GM21737 (cell line): ENCODE measurements at regions not wholly inside any gene's neighbourhood (a gene's known extent, or its start where the extent isn't known, plus 50 kb on each side); places are given as distances from the start of the nearest gene placed in this dataset.
"Not testable (repeated sequence)": the region's sequence is repeated elsewhere in the genome, so short reads cannot be mapped to it uniquely, and the experiment has no call there.

Source experiments
- ATAC-seq: cut with Tn5 transposase; IDR thresholded peaks from one replicate; pipeline ENCODE4 v1.9.1; 2021; ENCODE audit warnings: mild to moderate bottlenecking, moderate library complexity; ENCODE audit not compliant: unreplicated experiment

DNA sequence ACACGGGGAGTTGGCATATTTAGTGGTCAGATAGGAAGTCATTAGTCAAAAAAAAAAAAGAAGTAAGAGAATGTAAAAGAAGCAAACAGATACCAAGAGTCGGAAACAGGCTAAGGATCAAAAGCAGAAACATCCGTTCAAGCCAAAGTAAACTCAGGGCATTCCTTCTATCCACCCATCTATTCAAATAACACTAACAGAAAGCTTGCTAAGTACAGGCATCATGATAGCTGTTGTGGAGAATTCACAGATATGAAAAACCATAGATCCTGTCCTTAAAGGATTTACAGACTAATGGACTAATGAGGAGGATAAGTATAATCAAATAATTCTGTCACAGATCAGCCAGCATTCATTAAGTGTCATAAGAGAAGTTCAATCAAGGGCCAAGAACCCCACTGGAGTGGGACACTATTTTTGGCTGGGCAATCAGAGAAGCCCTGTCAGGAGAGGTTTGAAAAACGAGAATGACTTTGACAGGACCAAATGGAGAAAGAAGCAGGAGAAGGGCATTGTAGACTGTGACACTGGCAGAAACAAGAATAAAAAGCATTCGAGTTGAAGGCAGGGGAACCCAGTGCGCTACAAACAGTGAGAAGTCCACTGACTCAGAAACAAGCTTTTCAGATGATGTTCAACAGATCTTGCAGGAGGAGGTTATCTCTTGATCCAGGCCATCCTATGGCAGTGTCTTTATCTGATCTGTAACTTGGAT is 154.2 kb upstream of the TSLP start:
- ATAC-seq: no peak

DNA sequence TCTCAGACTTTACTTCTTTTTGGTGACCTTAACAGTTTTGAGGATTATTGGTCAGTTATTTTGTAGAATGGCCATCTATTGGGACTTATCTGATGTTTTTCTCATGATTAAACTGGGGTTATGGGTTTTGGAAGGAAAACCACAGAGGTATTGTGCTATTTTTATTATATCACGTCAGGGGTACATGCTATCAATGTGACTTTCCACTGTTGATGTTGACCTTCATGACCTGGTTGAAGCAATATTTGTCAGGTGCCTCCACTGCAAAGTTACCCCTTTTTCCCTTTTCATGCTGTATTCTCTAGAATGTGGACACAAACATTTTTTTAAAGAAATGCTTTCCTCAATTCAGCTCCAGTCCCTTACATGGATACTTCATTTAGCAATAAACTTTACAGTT is 152.8 kb upstream of the TSLP start:
- no peak for ATAC-seq

DNA sequence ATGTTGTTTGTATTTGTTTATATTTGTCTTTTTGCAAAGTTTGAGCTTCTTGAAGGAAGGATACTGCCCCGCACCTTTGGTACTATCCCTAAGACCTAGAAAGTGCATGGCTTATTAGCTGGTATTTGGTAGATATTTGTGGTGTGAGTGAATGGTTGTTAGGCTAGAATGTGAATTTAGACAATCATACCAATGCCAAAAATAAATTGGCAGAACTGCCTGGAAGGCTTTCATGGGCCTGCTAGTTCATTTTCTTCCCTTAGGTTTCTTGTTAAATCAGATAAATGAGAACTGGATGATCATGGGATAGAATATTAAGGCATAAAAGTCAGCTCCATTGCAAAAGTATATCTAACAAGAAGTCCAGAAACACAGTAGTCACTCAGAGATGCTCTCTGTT is 147.5 kb upstream of the TSLP start:
- no peak for ATAC-seq

DNA sequence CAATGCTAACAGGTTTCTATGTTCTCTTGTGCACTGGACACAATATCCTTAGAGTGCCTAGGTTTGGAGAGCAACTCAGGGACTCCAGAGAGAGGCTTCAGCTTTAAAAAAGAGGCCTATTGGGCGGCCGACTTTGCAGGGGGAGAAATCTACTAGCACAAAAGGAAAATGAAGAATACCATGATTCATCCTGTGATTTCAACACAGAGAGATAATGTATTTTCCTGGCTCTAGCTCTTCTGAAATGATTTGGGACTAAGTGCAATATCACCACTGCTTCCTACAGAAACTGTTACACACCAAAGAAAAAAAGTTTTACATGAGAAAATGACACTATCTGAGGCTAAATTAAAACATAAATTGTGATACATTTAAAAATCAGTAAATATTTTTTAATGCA is 146.1 kb upstream of the TSLP start:
- ATAC-seq: no peak

DNA sequence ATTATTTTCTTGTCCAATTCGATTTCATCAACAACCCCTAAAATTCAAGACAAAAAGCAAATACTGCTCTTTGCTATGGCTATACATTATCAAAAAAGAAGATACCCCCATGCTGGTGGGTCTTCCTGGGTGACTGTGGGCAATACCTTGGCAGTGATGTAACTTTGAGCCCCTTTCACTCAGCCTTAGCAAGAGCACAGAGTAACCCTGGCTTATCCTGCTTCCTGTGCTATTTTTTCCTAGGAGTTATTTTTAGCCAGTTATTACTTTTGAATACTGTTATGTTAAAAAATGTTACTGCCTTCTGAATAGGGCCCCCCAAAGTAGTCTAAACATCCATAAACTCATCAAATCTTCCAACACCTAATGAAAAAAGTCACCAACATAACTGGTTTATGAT is 145.6 kb upstream of the TSLP start:
- ATAC-seq: no peak

DNA sequence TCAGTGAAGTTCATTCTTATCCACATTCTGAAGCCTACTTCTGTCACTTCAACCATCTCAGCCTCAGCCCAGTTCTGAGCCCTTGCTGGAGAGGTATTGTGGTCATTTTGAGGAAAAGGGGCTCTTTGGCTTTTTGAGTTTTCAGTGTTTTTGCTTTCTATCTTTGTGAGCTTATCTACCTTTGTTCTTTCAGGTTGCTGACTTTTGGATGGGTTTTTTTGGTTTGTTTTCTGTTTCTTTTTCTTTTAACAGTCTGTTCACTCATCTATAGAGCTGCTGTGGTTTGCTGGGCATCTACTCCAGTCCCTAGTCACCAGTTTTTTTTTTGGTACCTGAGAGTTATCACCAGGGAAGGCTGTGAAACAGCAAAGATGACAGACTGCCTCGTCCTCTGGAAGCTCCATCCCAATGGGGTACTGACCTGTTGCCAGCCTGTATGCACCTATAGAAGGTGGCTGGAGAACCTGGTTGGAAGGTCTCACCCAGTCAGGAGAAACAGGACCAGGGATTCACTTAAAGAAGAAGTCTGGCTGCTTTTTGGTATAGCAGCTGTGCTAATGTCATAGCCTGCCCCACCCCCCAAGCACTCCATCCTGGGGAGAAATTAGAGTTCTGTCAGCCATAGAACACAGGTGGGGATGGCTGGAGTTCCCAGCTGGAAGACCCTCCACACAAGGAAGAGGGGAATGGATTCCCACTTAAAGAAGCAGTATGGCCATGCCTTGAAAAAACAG is 138.6 kb upstream of the TSLP start:
- ATAC-seq: no peak

DNA sequence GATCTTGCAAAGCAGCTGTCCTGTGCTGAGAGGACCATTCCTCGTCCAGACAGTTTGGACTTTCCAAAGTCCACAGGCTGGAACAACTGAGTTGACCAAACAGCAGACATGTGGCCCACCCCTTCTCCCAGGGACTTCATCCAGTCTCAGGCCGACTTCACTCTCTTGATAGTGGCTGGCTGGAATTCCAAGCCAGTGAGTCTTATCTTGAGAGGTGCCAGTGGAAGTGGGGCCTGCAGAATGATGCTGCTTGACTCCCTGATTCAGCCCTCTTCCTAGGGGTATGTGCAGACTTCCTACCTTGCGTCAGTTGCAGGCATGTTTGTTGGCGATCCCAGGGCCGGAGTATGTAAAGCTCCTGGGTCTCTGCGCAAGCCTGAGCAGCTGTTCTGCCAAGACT is 131.4 kb upstream of the TSLP start:
- no peak for ATAC-seq

DNA sequence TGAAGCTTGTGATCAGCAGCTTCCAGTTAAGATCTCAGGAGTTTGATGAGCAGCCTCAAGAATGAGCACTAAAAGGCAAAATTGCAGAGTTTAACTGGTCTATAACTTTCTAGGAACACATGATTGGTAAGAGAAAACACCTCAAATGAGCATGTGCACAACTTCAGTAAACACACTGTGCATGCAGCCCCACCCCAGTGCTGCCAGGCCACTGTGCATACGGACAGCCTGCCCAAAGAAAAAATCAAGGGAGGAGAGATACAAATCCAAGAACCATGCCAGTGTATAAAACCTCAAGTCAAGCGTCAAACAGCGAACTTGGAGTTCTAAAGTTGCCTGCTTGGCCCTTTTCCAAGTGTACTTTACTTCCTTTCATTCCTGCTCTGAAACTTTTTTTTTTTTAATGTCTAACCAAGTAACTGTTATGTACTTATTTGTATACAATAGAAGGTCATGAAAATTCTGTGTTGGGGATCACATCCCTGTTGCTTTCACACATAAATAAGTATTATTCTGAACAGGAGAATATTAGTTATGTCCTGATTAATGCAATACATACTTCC is 125.6 kb upstream of the TSLP start:
- ATAC-seq: no peak

DNA sequence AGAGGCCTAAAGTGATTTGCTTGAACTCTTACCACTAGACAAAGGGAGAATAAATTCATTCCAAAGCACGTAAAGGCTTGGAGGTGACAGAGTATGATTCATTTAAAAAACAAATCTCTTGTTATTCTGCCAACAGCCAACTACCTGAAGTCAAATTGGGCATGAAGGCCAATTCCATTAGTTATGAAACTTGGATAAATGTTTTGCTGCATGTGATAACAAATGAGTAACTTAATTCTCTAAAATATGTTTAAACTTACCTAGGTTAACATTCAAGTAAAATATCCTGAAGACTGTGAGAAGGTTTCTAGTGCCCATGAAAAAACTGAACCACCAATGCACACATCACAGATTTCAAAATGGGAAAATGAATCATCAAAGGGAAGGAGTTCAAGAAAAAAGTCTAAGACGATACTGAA is 120.1 kb upstream of the TSLP start:
- ATAC-seq: no peak

DNA sequence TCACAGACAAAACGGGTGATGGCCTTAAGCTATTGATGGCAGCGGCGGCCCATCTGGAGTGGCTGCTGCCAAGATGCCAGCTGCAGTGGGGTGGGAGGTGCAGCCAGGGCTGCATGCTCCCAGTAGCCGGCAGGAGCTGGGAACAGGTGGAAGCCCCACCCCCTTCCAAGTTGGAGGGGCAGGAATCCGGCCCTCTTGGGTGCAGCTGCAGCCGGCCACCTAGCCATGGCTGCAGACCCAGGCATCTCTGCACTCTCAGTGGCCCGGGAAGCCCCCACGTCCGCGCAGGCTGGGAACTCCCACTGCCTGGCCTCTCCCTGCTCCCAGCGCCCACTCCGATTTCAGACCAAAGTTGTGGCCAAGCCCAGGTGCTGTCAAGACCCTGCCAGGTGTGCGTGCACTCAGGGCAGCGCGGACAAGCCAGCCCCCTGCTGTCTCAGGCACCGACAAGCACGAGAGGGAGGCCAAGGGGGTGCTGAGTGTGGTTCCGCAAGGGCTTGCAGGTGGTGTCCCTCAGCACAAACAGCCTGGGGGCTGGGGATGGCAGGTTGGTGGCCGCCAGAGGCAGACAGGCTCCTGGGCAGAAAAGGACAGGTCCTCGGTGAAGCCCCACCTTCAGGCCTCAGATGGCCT is 115.1 kb upstream of the TSLP start:
- ATAC-seq: no peak

DNA sequence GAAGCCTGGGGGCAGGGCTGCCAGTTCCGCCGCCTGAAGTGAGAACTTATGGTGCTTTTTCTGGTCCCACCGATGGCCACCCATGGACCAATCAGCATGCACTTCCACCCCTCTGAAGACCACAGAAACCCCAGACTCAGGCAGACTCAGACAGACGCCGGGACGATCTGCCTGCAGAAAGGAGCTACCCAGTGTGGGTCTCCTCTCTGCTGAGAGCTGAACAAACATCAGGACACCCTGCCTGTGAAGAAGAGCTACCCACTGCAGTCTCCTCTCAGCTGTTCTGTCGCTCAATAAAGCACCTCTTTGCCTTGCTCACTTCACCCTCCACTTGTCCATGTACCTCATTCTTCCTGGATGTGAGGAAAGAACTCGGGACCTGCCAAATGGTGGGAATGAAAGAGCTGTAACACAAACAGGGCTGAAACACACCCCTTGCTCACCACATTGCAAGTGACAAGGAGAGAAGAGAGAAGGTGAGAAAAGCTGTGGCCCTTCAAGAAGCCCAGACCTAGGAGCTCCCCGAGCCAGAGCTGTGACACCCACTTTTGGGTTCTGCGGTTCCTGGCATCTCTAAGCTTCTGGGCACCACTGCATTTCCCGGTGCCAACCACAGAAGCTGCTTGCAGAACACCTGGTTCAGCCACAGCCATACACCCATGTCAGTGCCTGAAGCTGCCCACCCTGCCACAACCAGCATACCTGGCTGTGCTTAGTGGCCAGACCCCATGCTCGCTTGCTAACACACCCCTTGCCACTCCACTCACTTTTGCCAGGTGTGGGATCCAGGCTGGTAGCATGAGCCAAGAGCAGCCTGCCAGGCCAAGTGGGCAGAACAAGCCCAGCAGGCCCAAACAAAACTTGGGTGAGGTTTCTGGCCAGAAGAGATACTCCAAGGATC is 114.3 kb upstream of the TSLP start:
- ATAC-seq: no peak

DNA sequence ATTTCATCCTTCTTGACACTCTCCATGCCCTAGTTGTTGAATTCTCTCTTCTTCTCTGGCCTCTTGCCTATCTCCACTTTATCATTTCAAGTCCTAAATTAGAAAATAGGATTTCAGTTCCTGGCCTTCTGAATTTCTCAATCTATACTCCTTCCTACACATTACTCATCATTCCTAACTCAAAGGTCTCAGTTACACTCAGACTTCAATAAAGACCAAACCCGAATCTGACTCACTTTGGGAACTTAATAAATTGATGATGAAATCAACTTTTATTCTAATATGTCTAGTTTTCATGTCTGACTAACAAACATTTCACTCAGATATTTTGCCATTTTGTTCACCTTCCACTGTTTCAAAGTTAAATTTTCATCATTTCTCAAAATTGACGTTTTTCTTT is 113.6 kb upstream of the TSLP start:
- no peak for ATAC-seq

DNA sequence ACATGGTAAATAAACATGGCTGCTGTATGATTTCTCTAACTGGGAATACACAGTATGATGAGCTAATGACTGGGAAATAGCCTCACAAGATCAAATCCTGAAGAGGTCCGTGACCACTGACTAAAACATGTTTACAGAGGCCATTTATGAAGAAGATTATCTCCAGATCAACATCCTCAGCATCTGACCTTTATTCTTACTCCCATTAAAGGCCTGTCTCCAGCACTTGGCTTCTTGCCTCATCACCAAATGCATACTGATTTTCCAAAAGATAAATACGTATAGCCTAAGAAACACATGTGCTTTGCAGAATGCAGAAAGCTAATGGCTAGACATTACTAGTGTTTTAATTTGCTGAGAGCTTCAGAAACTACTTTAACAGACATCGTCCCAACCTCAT is 108.0 kb upstream of the TSLP start:
- no peak for ATAC-seq

DNA sequence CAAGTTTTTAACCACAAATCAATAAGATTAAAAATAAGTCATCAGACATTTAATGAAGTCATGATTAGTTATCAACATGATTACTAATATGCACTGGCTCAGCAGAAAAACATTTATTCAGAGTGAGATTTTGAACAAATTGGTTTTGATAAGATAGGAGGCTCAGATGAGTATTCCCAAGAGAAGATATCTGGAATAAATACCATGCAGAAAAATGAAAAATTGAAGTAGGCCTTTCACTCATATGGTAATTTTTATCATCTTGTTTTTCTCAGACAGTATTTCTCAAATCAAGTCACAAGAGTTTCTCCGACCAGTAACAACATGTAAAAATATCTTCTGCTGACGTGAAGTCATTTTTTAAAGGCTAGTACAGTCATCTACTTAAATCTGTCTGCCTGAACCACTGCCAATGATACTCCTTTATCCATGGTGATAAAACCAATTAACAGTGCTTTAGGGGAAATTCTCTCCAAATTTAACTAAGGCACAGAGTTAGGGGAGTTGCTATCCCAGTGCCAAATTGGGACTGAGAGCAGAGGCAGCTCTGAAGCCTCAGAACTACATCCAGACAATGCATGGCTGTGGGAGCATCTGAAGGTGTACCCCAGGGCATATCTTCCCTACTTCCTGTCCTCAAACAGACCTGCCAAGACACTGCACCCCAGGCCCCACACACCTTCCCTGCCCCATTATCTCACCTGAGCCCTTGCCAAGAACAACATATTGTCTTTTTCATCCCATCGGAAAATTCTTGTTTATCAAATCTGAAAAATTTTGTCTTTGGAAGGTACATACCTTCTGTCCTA is 105.5 kb upstream of the TSLP start:
- ATAC-seq: no peak

DNA sequence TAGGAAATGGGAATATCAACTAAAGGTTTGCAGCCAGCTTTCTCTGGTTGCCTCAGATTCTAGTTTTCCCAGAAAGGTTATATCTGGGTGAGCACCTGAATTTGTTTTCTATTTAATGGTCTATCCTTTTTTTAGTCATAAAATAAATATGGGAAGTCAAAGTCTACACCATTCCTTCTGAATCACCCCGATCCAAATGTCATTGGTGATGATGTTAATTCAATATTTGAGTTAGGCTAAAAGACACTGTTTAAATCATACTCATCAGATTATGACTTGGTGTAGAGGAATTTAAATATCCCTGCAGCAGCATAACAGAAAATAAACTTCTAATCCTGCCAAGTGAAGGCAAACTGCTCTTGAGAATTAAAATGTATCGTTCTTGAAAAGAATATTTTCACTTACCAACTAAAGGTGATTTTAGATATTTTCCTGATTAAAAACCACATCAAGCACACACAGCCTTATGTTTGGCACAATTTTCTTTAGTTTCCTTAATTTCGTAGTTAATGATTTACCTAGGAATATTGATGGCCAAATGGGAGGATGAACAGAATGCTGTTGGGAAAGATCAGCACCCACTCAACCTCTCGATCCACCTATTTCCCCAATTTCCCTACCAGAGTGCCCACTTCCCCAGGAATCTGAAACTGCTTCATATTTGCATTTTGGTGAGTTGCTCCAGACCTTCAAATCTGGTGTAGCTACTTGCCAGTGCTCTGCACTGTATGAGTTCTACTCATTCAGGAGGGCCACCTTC is 103.1 kb upstream of the TSLP start:
- ATAC-seq: no peak

DNA sequence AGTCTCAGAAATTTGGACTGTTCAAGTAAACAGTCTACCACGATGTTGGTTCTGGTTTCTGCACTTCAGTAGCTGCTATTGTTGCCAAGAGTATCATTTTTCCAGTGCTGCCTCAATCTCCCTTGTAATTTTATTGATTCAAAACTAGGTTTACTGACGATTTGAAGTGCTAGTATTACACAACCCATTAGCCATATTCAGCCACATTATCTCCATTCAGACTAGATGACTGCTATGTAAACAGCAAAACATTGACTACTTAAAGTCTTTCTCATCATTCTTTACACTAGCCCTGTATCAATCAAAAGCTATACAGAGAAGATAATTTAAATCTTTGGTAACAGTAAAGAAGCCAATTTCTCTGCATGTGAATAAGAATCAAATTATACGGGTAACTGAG is 102.0 kb upstream of the TSLP start:
- ATAC-seq: no peak

DNA sequence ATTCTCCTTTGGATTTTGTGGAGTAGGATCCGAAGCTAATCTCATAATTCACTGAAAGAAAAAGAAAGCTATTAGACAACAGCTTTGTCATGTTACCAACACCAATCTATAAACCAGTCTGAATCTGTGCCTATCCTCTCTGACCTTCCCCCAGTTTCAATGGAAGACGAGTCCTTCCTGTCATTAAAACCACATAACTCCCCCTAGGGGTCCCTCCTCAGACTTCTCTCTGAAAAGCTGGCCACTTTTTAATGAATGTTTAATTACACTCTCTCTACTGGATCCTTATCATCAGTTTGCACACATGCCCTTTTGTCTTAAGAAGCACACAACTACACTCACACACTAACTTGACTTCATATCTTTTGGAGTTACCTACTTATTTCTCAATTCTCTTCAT is 98.0 kb upstream of the TSLP start:
- no peak for ATAC-seq

DNA sequence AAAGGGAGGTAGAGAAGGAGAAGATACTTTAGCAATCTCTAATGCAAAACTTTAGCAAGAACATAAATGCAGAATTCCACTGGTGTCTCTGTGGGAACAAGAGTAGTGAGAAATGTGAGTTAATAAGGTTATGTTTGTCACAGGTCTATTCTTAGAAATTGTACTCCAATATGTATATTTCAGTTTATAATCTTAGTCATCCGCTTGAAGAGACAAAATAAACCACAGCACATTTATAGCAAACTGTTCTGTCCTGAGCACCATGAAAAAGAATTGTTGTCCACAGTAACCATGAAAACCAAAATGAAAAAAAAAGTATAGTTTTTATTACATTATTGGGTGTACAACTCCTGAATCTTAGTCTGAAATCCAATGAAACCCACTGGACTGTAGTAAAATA is 93.6 kb upstream of the TSLP start:
- no peak for ATAC-seq

DNA sequence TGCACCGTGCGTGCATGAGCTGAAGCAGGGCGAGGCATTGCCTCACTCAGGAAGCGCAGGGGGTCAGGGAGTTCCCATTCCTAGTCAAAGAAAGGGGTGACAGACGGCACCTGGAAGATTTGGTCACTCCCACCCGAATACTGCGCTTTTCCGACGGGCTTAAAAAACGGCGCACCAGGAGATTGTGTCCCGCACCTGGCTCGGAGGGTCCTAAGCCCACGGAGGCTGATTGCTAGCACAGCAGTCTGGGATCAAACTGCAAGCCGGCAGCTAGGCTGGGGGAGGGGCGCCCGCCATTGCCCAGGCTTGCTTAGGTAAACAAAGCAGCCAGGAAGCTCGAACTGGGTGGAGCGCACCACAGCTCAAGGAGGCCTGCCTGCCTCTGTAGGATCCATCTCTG is 85.6 kb upstream of the TSLP start:
- not testable (repeated sequence) for ATAC-seq
